GM12878 (cell line): ENCODE measurements at regions not wholly inside any gene's neighbourhood (a gene's known extent, or its start where the extent isn't known, plus 50 kb on each side); places are given as distances from the start of the nearest gene placed in this dataset.

ENCODE experiments used
- CBX3 ChIP-seq: fragments of 200-600 bp; sonication (generic); IDR thresholded peaks from 2 replicates; pipeline ENCODE4 v1.6.1; 2016; ENCODE audit warnings: low read depth, borderline replicate concordance
- CTCF ChIP-seq, 3 experiments: IDR thresholded peaks in 2 of 3; conservative IDR thresholded peaks in 1 of 3; 2 replicates each; pipeline ENCODE4 v1.5.1; 2011; ENCODE audit warnings: low read depth in 3 of 3, low read length in 3 of 3, mild to moderate bottlenecking in 3 of 3, control low read depth in 2 of 3, moderate library complexity in 2 of 3, inconsistent platforms in 1 of 3, mixed read lengths in 1 of 3; ENCODE audit not compliant: control insufficient read depth in 2 of 3, insufficient read depth in 1 of 3; ENCODE audit errors: extremely low read depth in 1 of 3
- FOXM1 ChIP-seq: IDR thresholded peaks from 2 replicates; pipeline ENCODE4 v1.6.1; 2012; ENCODE audit warnings: low read depth, mild to moderate bottlenecking, inconsistent platforms, low read length, moderate library complexity
- SP1 ChIP-seq: IDR thresholded peaks from one replicate; pipeline ENCODE4 v1.6.1; 2011; ENCODE audit warnings: low read depth, low read length
- TCF7 ChIP-seq: IDR thresholded peaks from 2 replicates; pipeline ENCODE4 v1.6.1; 2014; ENCODE audit warnings: antibody characterized with exemption, borderline replicate concordance

DNA sequence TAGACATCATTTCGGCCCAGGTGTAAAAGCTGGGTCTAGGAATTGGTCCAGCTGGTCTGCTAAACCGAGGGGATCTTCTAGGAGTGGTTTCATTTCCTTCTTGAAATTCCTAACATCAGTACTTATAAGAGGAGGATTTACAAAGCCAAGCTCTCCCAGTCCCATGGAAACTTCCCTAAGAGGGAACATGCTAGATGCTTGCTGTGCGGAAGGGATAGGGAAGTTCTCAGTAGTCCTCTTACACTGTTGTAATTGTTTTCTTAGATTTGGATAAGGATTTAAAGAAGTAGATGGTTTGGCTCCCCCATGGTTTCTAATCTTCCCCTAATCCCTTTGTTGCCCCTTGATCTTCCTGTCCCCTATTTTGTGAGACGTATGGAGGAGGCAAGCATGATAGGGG, 89.7 kb upstream of the XCR1 start:
- no peak for TF ChIP-seq FOXM1
- TF ChIP-seq CBX3: no peak
- no peak for TF ChIP-seq TCF7
- TF ChIP-seq CTCF (IDR thresholded peaks at IDR 0.05 in 2 of 3, conservative IDR thresholded peaks at IDR 0.05 in 1 of 3; ENCODE audit: control insufficient read depth in 2 of 3, extremely low read depth in 1 of 3, insufficient read depth in 1 of 3, low read depth in 3 of 3, low read length in 3 of 3): no peak
- TF ChIP-seq SP1: no peak
